ENCODE measurements at regions not wholly inside any gene's neighbourhood (a gene's known extent, or its start where the extent isn't known, plus 50 kb on each side); places are given as distances from the start of the nearest gene placed in this dataset.
A peak's percentile ranks its signal among the peaks of the same experiment; 100 is the strongest.

DNA sequence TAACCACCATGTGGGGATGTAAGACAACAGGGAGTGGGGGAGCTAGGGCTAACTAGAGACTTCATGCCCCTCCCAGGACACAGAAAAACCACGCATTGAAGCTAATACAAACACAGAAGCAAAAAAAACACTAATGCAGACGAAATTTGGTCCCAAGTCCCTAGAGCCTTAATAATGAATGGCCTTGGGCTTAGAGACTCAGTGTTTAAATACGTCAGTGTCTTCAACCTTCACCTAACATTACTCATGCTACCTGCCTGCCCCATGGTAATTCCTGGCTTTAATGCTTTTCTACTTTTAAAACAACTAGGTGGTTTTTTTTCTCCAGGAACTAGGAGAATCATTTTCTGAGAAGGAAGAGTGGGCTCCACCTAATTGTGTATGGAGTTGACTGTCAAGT is 64.1 kb upstream of the ITSN2 start:
- intact Hi-C loops (cut with DNase I; ENCODE audit: low total_unique reads) (no loop called here), in situ Hi-C loops (cut with MboI; ENCODE audit: low pct_ligation_motif_present in 1 of 4, low pct_unique_long_range_greater_than_20kb in 1 of 4, low sequenced_read_pairs in 3 of 4) (loop anchor here in 2 of 4 donors (25.0 kb wide), 1 partner anchor 713 kb away; no protein-coding TSS in a partner anchor)
- DNase-seq, result no peak
- H3K36me3 ChIP-seq, result no peaks in the 10 kb centered on the region
- no peak overlapping the region for H3K4me3 ChIP-seq
- 69 to 80% methylated on average over 2 to 3 of the region's 3 CpGs for WGBS, 2 donors (ENCODE audit: low coverage in 1 of 2)
- H3K9me3 ChIP-seq, result no peaks in the 10 kb centered on the region
- H3K27me3 ChIP-seq, result no peaks in the 10 kb centered on the region
- no peak overlapping the region for H3K27ac ChIP-seq
- no peak for TF ChIP-seq POLR2AphosphoS5 (IDR thresholded peaks at IDR 0.05)
- no peak for TF ChIP-seq EP300 (IDR thresholded peaks at IDR 0.05; ENCODE audit: low read depth)
- no peak for TF ChIP-seq CTCF (IDR thresholded peaks at IDR 0.05)
- no peak for TF ChIP-seq POLR2A (IDR thresholded peaks at IDR 0.05)
- no peaks in the 10 kb centered on the region for H3K4me1 ChIP-seq

DNA sequence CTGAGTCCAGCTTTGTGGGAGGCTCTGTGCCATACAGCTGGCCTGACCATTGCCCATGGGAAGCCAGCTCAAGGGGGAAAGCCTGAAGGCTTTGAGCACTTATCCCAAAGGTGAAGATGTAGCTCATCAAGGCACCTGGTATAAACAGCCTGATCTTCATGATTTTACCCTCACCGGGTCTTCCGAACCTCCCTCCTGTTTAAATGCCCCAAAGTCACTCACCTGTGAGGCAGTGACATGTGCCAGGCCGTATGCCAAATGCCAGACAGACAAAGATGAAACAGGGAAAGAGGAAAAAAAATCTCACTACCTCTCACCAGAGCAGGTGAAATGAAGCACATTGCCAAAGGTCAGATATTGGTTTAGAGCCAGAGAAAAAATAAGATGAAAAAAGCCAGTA is 62.8 kb upstream of the ITSN2 start:
- in situ Hi-C loops (cut with MboI; ENCODE audit: low pct_ligation_motif_present in 1 of 4, low pct_unique_long_range_greater_than_20kb in 1 of 4, low sequenced_read_pairs in 3 of 4) (loop anchor here in 2 of 4 donors (25.0 kb wide), 1 partner anchor 714 kb away; no protein-coding TSS in a partner anchor), intact Hi-C loops (cut with DNase I; ENCODE audit: low total_unique reads) (no loop called here)
- no peak overlapping the region for H3K27ac ChIP-seq
- H3K27me3 ChIP-seq, result no peaks in the 10 kb centered on the region
- no peak overlapping the region for H3K4me3 ChIP-seq
- H3K36me3 ChIP-seq, result no peaks in the 10 kb centered on the region
- TF ChIP-seq EP300 (IDR thresholded peaks at IDR 0.05; ENCODE audit: low read depth) (no peak), POLR2A (IDR thresholded peaks at IDR 0.05) (no peak), POLR2AphosphoS5 (IDR thresholded peaks at IDR 0.05) (no peak), CTCF (IDR thresholded peaks at IDR 0.05) (no peak)
- H3K4me1 ChIP-seq, result no peaks in the 10 kb centered on the region
- 82 to 100% methylated on average over 2 to 3 of the region's 3 CpGs for WGBS, 2 donors (ENCODE audit: low coverage in 1 of 2)
- DNase-seq, result no peak
- no peaks in the 10 kb centered on the region for H3K9me3 ChIP-seq

- TF ChIP-seq POLR2AphosphoS5 (IDR thresholded peaks at IDR 0.05) (no peak), CTCF (IDR thresholded peaks at IDR 0.05) (peak; percentile 41 to 44 (median 43))
- in situ Hi-C loops (cut with MboI; ENCODE audit: low pct_ligation_motif_present in 1 of 4, low pct_unique_long_range_greater_than_20kb in 1 of 4, low sequenced_read_pairs in 3 of 4) (loop anchor here in 2 of 4 donors (25.0 kb wide), 1 partner anchor 716 kb away; no protein-coding TSS in a partner anchor), intact Hi-C loops (cut with DNase I; ENCODE audit: low total_unique reads) (no loop called here)
- H3K9me3 ChIP-seq, result no peaks in the 10 kb centered on the region
- no peaks in the 10 kb centered on the region for H3K27me3 ChIP-seq
- H3K4me1 ChIP-seq, result no peaks in the 10 kb centered on the region
- peak; percentile 64 for DNase-seq
- WGBS, 2 donors (ENCODE audit: low coverage in 1 of 2), result 6 to 25% methylated on average over 3 to 4 of the region's 4 CpGs
- no peak overlapping the region for H3K27ac ChIP-seq
- H3K36me3 ChIP-seq, result no peaks in the 10 kb centered on the region
- H3K4me3 ChIP-seq, result no peak overlapping the region
Measured at GRCh38 chr2:24421668-24422067, 61.3 kb upstream of the ITSN2 start.

- Histone ChIP-seq H3K4me3 (no peak overlapping the region), H3K27ac (no peak overlapping the region), H3K9me3 (no peaks in the 10 kb centered on the region), H3K4me1 (no peaks in the 10 kb centered on the region), H3K36me3 (no peaks in the 10 kb centered on the region), H3K27me3 (no peaks in the 10 kb centered on the region)
- intact Hi-C loops (cut with DNase I; ENCODE audit: low total_unique reads), result no loop called here
- WGBS, 2 donors (ENCODE audit: low coverage in 1 of 2), result 36 to 62% methylated on average over 1 of the region's 1 CpG
- in situ Hi-C loops (cut with MboI; ENCODE audit: low pct_ligation_motif_present in 1 of 4, low pct_unique_long_range_greater_than_20kb in 1 of 4, low sequenced_read_pairs in 3 of 4), result loop anchor here in 2 of 4 donors (25.0 kb wide), 1 partner anchor 717 kb away; no protein-coding TSS in a partner anchor
- no peak for DNase-seq
- TF ChIP-seq CTCF (IDR thresholded peaks at IDR 0.05) (no peak), POLR2A (IDR thresholded peaks at IDR 0.05) (no peak), POLR2AphosphoS5 (IDR thresholded peaks at IDR 0.05) (no peak), EP300 (IDR thresholded peaks at IDR 0.05; ENCODE audit: low read depth) (no peak)
Measured at GRCh38 chr2:24420373-24420772, 60.0 kb upstream of the ITSN2 start.

All from transverse colon (tissue), 4 donors.